NCI-H69 (cell line): ENCODE measurements at regions not wholly inside any gene's neighbourhood (a gene's known extent, or its start where the extent isn't known, plus 50 kb on each side); places are given as distances from the start of the nearest gene placed in this dataset.
"Not testable (repeated sequence)": the region's sequence is repeated elsewhere in the genome, so short reads cannot be mapped to it uniquely, and the experiment has no call there.

Source experiments
- DNase-seq: peaks from one replicate; lab custom pipeline; 2025; lab: John Stamatoyannopoulos, UW

DNA sequence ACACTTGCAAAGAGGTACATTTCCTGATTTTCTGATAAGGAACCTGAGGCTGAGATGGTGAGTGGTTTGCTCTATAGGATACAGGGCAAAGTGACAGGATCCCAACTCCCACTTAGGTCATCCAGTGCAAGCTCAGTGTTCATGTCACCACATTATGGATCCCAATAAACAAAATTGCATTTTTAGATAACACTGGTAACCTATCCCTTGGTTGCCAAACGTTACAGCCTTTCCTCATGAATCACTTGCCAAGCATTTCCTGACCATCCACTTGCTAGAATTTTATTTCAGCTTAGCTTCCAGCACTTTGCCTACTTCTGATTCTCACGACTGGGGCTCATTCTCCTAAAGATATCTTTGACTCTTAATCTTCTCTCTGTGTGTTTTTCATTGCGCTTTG, 131.4 kb upstream of the ODAD2 start:
- no peak for DNase-seq

DNA sequence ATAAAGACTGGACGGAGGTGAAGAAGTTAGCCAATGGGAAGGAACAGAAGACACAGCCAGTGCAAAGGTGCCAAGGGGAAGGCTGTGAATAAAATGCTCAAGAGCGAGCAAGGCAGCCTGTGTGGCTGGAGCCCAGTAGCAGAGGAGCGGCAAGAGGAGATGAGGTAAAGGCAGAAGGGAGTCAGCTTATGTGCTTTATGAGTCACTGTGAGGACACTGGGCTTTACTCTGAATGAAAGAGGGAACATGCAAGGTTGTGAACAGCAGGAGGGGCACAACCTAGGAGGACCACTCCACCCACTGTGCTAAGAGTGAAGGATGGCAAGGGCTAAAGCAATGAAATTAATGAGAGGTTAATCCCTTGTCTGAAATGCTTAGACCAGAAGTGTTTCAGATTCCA, 129.0 kb upstream of the ODAD2 start:
- DNase-seq = no peak

DNA sequence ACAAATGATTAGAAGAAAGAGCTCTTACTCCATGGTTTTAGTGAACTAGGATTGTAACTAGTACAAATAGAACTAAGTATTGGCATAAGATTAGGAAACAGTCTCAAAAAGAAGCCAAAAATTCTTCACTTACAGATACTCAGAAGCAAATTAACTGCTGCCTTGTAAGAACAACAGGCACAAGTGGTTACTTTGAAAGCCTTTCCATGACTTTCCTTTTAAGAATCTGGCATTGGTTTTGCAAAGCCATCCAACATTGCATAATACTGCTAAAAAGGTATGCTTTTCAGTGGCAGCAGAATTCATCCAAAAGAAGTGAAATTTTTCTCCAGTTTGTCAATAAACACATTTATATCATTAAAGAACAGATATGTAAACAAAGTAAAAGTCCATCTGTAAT, 126.8 kb upstream of the ODAD2 start:
- DNase-seq = no peak

DNA sequence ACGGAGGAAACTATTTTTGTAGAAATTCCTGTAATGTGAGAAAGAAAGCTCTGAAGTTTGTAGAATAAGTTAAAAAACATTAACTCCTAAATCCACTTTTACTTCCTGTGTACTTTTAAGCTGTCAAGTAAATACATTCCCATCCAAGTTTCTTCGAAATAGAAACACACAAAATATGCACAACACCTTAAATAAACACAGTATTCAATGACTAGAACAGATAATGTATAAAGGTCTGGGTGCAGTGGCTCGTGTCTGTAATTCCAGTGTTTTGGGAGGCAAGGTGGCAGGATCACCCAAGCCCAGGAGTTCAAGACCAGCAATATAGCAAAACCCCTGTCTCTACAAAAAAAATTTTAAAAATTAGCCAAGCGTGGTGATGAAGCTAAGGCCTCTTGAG, 121.9 kb upstream of the ODAD2 start:
- no peak for DNase-seq

DNA sequence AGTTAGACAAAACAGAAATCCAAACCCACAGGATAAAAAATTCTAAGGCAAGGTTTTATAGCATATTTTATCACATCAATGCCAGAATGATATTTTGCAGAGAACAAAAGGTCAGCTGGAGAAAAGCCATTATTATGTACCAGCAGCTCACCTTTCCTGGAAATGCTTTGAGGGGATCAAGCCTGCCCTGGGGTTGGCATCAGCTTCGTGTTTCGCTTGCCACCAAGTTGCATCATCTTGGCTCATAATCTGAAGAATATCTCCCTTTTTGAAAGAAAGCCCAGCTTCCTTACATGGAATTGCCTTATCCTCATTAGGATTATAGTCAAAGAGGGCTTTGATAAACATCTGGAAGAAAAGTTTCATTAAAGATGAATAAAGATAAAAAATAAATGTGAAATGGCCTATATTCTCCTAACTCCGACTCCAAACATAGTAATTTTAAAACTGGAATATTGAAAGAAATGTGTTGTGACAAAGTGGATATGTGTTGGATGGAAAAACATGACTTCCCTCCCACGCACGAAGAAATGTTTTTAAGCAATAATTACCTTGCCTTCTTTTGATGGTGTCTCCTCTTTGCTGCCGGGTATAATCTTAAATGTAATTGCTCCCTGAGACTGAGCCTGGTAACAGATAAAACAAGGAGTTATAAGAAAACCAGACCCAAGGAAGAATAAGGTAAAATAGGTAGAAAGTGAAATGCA, 121.3 kb upstream of the ODAD2 start:
- no peak for DNase-seq

DNA sequence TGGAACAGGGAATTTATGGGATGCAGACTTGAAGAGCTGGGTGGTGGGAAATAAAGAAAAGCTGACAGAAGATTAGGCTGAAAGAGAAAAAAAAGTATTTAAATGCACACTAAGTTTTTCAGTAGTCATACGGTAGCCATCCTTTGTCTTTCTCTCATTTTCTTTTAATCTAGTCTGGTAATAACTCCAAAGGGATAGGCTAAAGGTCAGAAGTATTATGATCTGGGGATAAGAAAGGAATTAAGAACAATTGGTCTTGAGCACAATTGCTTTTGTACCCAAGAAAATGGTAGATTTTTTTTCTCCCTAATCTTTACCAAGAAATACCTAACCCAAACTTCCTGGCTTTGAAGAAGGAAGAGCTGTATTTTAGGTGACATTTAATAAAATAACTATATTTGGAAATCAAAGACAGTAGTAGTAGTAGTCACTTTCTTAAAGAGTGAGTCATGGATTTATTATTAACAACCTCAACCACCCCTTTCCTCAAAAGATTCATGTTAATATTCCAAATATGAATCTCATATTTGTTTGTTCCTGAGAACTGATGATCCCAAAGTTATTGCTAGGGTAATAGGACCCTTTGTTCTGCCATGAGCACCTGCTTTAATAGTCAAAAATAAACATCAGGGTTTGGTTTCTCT, 120.2 kb upstream of the ODAD2 start:
- DNase-seq = no peak

DNA sequence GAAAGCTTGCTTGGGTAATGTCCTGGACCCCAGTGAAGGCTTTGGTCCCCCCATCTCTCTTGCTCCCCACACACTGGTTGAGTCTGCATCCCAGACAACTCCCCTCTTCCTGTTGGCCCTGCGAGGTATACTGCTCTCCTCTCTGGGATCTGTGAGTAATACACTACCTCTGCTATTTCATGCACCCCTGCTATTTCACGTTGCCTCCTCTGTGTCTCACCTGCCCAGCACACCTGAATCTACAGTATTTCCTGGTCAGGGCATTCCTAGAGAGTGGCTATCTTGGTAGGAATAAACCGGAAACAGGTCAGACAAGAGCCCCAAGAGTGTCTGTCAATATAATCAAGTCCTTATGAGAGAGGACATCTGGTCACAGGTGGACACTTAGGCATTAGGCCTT, 114.3 kb upstream of the ODAD2 start:
- no peak for DNase-seq

DNA sequence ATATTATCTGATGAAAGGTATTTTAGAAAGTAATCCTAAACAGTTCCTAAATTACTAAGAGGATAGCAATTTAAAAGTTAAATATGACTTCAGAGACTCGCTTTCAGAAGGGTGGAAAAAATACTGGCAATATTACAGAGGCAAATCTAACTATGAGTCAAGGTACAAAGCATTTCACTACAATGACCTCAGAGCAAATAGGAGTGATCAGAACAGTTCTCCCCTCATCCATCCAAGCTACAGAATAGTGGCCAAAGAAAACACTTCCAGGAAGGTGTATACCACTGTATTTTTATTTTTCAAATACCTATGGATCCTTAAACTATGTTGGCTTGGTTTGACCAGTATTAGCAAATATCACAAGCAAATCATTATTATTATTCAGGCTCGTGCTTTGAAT, 112.8 kb upstream of the ODAD2 start:
- no peak for DNase-seq

DNA sequence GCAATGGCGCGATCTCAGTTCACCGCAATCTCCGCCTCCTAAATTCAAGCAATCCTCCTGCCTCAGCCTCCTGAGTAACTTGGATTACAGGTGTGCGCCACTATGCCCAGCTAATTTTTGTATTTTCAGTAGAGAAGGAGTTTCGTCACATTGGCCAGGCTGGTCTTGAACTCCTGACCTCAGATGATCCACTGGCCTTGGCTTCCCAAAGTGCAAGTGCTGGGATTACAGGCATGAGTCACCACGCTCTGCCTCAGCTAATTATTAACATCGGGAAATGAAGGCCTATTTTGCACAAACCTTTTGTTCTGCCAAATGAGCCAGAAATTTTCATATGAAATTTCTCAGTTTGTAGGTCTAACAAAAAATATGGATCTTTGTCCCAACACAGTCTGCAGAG, 106.7 kb upstream of the ODAD2 start:
- no peak for DNase-seq

DNA sequence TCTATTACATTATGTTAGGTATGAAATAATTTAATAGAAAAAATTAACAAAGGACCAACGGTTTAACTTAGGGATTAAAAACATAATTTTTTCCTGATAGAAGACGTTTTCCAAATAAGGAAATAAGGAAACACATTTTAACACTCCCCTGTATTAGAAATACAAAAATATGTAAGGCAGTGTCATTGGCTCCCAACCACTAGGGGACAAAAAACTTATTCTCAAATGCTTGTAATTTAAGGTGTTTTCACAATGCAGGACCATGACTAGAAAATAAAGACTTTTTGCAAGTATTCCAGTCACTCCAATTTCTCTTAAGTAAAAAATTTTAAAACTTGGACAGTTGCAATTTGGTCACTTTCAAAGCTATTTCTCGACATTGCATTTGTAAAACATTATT, 98.8 kb upstream of the ODAD2 start:
- DNase-seq = no peak

DNA sequence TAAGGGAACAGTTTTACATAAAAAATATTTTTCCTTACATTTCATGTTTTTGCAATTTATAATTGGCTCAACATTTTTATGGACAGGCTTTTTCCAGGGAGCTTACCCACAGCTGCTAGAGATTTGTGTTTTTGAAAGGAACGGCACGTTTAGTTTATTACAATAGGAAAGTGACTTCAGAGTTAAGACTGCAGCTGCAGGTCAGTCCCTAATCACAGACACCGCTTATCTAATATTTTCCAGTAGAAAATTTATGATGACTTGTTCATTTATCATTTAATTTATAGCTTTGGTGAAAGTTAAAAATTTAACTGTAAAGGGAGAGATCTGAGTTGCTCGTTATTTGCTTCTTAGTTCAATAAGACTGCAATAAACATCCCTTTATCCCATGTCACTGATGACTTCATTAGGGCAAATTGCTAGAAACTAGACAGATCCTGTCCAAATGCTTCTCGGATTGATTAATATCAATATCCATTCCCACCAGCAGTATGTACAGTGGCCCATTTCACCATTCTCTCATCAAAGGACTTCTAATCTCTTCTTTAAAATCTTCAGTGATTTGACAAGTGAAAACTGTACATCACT, 97.0 kb upstream of the ODAD2 start:
- no peak for DNase-seq

DNA sequence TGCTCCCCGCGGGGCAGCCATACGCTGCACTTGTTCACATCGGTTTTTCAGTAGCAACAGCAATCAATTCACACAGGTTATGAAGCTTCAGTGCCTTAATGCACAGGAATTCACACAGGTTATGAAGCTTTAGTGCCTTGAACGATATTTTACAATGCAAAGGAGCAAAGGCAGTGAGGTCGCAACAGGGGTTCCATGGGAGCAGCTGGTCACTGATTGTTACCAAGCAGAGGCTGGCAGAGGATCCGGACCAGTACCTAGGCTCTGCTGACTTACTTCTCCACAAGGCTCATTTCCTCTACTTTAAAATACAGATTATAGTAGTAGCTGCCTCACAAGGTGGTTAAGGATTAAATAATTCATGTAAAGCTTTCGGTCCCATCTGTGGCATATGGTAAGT, 95.2 kb upstream of the ODAD2 start:
- DNase-seq = no peak

DNA sequence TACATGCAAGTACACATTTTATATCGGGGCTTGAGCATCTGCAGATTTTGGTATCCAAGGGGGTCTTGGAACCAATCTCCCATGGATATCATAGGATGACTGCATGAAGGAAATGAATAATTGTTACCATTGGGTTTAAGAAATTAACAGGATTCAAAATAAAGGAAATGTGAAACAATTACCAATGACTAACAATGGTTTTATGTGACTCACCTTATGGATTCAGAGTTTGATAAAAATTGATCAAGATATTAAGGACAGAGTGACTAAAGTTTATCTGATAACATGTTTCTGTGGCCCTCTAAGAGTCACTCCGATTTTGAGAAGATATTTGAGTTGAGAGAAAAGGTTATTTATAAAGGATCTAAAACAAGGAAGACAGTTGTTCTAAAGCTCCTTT, 93.0 kb upstream of the ODAD2 start:
- no peak for DNase-seq

DNA sequence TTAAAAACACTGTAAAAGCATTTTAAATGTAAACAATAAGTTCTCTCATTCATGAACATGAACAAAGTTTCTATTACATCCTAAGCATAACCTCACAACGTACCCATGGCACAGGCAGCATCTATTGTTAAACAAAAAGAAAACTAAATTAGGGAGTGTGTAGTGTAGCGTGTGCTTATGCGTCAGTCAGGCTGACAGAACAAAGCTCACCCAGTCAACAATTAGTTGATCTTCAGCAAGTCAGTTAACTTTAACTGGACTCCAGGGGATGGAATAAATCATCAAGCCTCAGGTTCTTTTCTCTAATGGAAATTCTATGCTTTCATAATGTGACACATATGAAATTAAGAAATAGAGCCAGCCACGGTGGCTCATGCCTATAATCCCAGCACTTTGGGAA, 91.6 kb upstream of the ODAD2 start:
- DNase-seq = no peak

DNA sequence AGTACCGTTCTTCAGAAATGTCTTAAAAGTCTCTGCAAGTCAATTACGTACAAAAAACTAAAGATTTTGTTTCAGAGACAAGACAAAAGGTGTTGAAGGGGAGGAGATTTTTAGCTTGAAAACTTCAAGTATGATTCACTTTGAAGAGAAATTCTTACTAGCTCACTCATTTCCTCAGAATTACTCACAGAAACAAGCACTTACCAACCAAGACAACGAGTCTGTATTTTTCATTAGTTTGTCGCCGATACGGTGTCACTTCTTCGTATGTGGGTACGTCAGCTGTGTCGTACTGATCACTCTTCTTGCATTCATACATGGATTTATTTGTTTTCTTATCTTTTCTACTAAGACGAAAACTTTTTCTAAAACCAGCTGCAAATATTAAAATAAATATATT, 90.6 kb upstream of the ODAD2 start:
- no peak for DNase-seq

DNA sequence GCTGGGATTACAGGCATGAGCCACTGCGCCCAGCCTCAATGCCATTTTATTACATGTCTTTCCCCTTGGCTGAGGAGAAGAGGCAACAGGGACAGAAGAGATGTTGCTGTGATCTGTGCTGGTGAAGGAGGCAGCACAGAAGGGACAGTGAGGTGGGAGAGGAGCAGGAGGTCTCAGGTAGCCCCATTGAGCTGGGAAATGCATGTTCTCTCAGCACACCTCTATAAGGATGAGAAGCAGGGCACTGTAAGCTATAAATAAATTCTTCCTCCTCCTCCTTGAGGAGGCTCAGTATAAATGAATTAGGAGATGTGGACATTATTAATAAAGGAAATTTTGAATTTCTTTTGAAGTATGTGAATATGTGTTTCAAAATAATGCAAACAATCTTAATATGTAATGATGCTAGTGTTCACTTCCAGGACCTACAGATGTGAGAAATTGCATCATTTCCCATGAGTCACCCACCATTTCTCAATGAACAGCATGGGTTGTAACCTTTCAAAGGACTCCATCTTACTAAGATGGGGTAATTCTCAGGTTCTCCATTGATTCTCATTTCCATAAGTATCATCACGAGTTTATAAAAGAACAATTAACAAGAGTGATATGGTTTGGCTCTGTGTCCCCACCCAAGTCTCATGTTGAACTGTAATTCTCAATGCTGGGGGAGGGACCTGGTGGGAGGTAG, 88.9 kb upstream of the ODAD2 start:
- DNase-seq = no peak

DNA sequence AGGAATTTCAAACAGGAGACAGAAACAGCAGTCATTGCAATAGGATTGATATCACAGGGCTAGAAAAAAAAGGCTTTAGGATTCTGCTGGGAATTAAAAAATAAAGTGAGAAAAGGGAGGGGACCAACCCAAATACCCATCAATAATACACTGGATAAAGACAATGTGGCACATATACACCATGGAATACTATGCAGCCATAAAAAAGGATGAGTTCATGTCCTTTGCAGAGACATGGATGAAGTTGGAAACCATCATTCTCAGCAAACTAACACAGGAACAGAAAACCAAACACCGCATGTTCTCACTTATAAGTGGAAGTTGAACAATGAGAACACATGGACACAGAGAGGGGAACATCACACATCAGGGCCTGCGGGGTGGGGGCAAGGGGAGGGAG, 86.9 kb upstream of the ODAD2 start:
- not testable (repeated sequence) for DNase-seq

DNA sequence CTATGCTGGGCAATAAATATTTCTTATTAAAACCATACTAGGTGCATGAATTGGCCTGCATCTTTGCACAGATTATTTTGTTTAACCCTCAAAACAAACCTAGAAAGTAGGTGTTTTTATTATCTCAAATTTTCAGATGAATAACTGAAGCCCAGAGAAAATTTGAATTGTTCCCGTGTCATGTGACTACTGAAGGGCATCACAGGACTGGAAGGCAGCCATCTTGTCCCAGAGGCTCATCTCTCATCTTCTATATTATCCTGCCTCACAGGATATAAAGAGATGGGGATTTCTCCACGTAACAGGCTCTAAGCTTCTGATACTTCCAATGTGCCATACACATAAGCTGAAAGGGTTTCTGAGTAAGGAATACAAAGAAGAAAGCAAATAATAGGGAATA, 84.0 kb upstream of the ODAD2 start:
- DNase-seq = no peak

DNA sequence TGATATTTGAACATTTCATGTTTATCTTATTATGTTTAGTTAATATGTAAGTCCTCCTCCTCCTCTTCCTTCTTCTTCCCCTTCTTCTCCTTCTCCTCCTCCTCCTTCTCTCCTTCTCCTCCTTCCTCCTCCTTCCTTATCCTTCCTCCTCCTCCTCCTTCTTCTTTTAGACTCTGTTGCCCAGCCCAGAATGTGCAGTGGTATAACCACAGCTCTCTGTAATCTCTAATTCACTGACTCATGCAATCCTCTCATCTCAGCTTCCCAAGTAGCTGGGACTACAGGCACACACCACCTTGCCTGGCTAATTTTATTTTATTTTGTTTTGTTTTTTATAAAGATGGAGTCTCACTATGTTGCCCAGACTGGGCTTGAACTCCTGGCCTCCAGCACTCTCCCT, 83.4 kb upstream of the ODAD2 start:
- DNase-seq = no peak

DNA sequence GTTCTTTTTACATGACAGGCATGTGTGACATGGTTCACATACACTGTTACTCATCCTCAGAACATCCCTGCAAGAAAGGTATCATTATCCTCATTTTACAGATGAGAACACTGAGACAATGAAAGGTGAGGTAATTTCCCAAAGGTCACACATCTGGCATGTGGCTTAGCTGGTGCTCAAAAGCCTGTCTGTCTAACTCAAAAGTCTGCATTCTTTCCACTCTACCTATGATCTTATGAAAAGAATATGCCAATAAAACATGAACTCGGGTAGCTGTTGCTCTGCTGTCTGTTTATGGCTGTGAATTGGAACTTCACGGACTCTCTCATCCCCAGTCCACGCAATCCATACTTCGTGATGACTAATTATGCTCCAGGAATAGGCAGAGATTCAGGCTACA, 79.0 kb upstream of the ODAD2 start:
- DNase-seq = peak; percentile 6

DNA sequence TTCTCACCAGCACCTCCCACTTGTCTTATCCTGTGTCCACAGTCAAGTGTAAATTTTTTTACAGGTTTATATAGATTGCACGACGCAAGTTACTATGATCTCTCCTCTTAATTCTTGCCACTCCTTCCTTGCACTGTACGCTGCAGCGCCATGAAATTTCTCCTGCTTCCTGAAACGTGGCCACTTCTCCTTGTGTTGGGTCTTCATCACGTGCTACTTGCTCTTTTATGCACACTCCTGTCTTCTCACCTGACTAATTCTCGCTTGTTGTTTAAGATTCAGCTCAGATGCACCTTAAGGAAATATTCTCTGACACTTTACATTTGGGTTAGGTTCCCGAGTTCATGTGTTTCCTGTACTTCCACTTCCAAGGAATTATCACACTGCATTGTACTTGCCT, 76.5 kb upstream of the ODAD2 start:
- no peak for DNase-seq

DNA sequence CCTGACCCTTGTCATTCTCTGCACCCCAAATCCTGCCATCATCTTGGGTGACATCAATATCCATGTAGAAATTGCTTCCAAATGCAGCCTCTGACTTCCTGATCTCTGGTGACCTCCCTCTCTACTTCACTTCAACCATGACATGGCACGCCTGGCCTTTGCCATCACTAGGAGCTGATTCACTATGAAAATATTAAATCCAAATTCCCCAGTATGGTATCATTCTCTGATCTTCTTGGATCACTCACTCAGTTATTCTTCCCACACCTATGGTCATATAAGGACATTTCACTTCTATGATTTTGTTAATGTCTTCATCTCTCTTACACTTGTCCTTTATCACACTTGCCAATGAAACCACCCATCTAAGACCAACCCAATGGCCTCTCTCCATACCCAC, 73.7 kb upstream of the ODAD2 start:
- DNase-seq = no peak

DNA sequence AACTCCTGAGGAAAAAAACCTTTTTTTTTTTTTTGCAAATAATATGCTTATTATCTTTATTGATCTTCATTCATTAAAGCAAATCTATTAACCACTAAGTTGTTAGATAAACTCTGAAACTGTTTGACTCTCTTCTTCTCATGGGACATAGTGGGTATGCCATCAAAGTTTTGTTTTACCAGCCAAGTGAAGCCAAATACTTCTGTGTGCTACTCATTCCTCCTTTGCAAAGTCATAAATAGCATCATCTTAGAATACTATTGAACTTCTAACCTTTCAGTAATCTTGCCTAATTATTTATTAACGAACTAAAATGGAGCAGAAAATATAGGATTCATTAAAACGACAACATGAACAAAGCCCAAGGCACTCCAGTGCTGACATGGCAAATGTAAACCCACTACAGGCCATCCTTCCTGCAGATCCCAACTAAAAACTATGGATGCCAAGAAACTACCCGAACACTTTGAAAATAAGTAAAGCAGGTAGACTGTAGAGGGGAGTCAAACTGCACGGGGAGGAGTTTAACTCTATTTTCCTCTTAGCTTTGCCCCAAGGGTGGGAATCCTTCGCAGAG, 61.2 kb upstream of the ODAD2 start:
- no peak for DNase-seq
